HepG2 (cell line): ENCODE measurements at regions not wholly inside any gene's neighbourhood (a gene's known extent, or its start where the extent isn't known, plus 50 kb on each side); places are given as distances from the start of the nearest gene placed in this dataset.
"Not testable (repeated sequence)": the region's sequence is repeated elsewhere in the genome, so short reads cannot be mapped to it uniquely, and the experiment has no call there.

Experiments
- ATF1 ChIP-seq: IDR thresholded peaks from 2 replicates; pipeline ENCODE4 v1.6.1; 2016; ENCODE audit warnings: mild to moderate bottlenecking, control low read depth
- KAT8 ChIP-seq: IDR thresholded peaks from 2 replicates; pipeline ENCODE4 v1.6.1; 2016; ENCODE audit warnings: missing genetic modification reagents, missing compliant biosample characterization
- ZNF570 ChIP-seq: sonication (generic); formaldehyde crosslinking; IDR thresholded peaks from 2 replicates; pipeline ENCODE4 v1.4.0; 2020; ENCODE audit warnings: mild to moderate bottlenecking, missing genetic modification reagents, borderline replicate concordance
- ZNF713 ChIP-seq: sonication (generic); formaldehyde crosslinking; IDR thresholded peaks from 2 replicates; pipeline ENCODE4 v1.4.0; 2020; ENCODE audit warnings: mild to moderate bottlenecking, missing genetic modification reagents
- TF ChIP-seq, protein P1 (sequence below): sonication (generic); formaldehyde crosslinking; IDR thresholded peaks from 2 replicates; pipeline ENCODE4 v1.5.0; 2020; ENCODE audit warnings: mild to moderate bottlenecking, missing genetic modification reagents, moderate library complexity

DNA sequence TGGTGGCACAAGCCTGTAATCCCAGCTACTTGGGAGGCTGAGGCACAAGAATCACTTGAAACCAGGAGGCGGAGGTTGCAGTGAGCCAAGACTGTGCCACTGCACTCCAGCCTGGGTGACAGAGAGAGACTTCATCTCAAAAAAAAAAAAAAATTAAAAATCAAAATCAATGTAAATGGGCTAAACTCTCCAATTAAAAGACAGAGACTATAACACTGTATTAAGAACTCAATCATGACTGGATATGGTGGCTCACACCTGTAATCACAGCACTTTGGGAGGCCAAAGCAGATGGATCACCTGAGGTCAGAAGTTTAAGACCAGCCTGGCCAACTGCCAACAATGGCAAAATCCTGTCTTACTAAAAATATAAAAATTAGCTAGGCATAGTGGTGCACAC lies 68.4 kb upstream of the HMGXB4 start:
- not testable (repeated sequence) for TF ChIP-seq ZNF570; ATF1 (CRISPR knock-in tag); KAT8; ZNF713 (CRISPR knock-in tag)
- TF ChIP-seq, protein P1, sequence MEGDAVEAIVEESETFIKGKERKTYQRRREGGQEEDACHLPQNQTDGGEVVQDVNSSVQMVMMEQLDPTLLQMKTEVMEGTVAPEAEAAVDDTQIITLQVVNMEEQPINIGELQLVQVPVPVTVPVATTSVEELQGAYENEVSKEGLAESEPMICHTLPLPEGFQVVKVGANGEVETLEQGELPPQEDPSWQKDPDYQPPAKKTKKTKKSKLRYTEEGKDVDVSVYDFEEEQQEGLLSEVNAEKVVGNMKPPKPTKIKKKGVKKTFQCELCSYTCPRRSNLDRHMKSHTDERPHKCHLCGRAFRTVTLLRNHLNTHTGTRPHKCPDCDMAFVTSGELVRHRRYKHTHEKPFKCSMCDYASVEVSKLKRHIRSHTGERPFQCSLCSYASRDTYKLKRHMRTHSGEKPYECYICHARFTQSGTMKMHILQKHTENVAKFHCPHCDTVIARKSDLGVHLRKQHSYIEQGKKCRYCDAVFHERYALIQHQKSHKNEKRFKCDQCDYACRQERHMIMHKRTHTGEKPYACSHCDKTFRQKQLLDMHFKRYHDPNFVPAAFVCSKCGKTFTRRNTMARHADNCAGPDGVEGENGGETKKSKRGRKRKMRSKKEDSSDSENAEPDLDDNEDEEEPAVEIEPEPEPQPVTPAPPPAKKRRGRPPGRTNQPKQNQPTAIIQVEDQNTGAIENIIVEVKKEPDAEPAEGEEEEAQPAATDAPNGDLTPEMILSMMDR (CRISPR knock-in tag), result not testable (repeated sequence)
